HG02870 (cell line): ENCODE measurements at regions not wholly inside any gene's neighbourhood (a gene's known extent, or its start where the extent isn't known, plus 50 kb on each side); places are given as distances from the start of the nearest gene placed in this dataset.

ENCODE experiments used
- ATAC-seq: cut with Tn5 transposase; IDR thresholded peaks from one replicate; pipeline ENCODE4 v1.9.1; 2021; ENCODE audit warnings: mild to moderate bottlenecking, moderate library complexity; ENCODE audit not compliant: unreplicated experiment

DNA sequence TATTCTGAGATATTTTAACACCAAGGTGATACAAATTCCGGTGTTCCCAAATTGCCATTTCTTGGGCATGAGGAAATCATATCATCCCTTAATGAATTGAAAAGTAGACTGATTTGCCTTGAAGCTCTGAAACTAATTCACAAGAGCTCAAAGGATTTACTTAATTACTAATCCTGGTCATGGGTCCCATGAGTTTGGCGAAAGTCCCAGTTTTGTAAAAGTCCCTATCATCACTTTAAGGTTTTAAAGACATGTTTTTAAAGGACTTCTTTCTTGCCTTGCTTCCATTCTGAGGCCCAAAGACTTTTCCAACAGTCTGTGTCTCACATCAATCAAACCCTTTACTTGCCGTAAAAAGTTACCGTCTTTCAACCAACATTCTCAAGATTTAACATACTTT, 377.9 kb downstream of the DNAJB9 start:
- no peak for ATAC-seq

DNA sequence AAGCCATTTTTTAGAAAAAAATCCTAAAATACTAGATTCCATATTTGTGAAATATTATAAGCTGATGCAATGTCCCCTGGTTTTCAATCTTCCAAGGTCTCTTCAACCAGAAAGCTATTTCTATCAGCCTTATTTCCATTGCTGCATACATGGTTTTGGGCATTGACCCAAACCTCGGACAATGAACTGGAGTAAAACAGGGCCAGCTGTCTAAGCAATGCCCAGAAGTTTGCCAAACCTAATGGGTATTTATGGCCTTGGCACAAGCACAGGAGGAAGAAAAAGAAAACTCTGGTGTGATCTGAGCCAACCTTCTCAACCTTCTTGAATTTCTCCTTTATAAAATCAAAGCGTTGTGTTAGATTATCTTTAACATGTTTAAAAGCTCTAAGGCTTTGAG, 402.3 kb downstream of the DNAJB9 start:
- ATAC-seq = no peak

DNA sequence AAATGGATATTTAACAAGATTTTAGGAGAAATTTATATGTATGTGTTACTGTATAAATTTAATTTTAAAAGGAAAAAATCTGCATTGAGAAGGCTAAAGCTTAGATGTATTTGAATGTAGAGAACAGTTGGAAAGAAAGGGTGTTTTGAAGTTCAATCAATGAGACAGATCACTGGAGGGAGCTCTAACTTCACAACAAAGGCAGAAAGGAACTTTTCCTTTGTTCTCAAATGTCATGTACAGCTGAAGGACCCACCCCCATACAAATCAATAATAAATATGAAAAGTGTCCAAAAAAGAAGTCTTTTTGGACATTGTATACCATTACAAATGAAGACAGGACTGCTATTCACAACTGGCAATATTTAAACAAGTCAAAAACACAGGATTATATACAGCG, 403.4 kb downstream of the DNAJB9 start:
- no peak for ATAC-seq

DNA sequence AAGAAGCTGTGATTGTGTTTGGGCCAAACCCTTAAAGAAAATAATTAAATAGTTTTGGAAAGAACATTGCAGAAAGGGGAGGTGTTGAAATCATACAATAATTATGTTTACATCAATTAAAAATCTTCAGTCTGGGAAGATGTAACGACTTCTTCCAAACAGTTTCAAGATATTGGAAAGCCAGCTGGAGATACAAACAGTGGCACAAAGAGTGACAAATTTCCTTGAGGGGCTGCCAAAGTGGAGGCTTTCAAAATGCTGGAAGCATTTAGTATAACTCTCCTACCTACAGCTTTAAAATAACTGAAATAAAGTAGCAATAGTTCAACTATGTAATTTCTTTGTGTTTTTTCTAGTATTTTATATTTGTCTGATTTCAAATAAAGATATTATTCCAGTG, 405.0 kb downstream of the DNAJB9 start:
- ATAC-seq = no peak

DNA sequence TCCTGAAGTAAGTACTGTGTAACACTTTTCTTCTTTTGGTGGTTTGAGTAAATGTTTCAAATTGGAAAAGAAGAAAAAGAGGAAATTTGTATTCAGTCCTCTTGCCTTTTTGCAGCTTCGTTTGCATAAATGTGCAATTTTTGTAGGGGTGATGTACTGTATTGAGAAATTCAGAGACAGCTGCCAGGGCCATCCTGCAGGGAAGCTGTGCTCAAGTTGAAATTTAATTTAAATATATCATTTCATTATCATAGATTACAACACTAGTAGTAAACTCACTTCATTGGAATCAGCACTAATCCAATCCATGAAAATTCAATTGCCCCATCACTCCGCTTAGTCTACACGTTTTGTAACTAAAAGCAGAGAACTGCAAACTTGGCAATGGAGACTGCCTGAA, 415.4 kb downstream of the DNAJB9 start:
- no peak for ATAC-seq

DNA sequence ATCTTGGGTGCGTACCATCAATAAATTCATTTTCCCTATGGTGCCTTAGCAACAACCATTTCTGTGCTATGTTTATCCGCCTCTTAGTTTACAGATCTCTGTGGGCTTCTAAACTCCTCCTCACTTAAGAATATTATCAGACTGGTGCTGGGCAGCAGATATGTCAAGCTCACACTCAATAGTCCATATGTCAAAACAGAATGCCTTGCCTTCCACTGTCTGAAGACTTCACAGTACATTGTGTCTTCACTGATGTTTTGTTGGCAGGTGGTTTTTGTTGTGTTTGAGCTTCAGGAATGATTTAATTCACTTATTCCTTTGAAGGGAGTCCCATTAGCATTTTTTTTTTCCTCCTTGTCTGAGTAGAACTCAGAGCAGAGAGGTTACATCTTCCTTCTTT, 419.6 kb downstream of the DNAJB9 start:
- no peak for ATAC-seq

DNA sequence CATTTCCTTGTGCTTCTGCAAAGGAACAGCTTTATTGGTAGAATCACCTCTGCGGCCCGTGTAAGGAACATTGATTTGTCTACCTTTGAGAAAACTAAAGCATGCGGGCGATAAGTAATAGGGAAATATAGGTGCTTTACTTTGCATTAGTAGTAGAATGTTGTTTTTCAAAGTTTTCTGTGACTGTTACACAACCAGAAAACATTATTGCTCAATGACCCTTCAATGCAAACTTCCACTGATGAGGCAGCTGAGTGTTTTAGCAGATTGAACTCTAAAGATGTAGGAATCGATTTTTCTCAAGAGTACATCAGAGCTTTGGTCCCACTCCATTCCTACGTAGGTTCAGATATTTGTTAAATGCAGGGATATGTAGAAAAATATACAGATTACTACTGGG, 427.8 kb downstream of the DNAJB9 start:
- no peak for ATAC-seq

DNA sequence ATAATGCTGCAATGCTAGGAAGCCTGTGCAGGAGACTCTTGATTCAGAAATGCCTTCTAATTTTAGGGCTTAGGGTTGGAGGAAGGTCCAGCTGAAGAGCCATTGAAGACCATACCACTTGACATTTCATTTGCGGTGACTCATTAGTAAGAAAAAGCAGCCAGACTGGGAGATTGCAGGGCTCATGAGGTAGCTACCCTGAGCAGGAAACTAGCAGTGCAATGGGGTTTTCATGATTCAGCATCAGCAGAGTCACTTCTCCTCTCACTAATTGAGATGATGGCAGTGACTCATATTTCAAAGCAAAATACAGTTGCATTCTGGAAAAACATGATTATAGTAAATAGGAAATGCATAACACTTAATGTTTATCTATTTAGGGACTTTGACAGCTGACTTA, 434.1 kb downstream of the DNAJB9 start:
- no peak for ATAC-seq

DNA sequence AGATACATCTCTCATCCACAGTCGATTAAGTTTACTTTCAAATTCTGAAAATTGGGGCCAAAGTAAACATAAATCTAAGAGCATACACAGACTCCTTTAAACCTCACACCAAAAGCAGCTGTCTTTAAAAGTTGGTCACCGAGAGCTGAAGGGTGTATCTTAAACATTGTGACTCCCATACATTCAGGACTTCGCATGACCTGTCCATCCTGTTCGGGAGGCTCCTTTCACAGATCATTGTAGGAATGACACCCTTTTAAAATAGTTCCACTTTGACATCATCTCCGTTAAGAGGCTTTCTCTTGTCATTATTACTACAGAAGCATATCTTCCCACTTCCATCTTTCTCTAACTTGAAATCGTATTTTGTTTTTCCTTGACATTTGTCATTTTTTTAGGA, 440.0 kb downstream of the DNAJB9 start:
- no peak for ATAC-seq

DNA sequence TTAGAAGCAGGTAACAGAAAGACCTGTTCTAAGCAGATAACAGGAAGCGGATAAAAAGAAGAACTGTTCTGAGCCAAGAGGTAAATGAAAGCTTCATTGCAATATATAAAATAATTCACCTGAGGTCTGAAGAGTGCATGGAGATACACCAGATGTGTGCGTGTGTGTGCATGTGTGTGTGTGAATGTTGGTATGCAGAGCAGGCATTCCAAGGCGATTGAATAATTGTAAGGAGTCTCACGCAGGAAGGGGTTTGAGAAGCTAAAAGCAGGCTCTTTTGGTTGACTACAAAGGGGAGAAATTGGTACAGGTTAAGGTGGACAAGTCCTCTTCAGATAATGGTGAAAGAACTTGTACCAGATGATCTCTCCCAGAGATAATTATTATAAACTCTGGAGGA, 450.6 kb downstream of the DNAJB9 start:
- ATAC-seq = no peak

DNA sequence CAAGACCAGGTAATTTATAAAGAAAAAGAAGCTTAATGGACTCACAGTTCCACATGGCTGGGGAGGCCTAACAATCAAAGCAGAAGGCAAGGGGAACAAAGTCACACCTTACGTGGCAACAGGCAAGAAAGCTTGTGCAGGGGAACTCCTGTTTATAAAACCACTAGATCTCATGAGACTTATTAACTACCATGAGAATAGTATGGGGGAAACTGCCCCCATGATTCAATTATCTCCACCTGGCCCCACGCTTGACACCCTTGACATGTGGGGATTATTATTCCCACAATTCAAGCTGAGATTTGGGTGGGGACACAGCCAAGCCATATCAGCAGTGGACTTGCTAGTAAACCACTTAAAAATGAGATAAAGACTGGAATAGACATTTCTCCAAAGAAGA, 451.7 kb downstream of the DNAJB9 start:
- no peak for ATAC-seq

DNA sequence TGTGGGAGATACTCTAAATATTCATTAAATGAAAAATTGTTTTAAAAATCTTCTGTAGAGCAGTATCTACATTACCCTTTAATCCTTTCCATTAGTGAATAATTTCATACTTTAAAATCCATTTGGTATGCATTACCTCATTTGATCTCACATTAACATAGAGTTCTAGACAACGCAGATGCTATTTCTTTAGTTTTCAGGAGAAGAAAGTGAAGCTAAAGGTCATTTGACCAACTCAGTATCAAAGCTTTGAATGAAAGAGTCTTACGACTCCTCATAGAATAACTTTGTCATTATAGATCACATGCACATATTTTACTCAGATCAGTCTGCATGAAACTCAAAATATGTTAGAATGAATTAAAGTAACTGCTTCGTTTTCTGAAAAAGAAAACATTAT, 460.2 kb downstream of the DNAJB9 start:
- ATAC-seq = no peak

DNA sequence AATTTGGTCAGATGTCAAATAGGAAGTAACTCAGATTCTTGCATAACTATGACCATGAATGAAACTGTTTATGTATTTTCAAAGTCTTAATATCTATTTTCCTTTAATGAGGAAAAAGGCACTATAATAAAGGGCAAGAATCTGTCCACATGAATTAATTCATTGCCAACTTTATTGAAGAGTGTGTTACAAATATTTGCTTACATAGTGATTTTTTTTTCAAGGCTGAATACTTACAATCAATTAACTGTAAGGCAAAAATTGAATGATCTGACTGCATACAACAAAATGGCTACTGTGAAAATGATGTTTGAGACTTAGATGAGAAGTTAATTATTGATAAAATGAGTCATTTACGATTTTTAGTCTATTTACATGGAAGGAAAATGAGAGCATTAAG, 475.0 kb downstream of the DNAJB9 start:
- no peak for ATAC-seq

DNA sequence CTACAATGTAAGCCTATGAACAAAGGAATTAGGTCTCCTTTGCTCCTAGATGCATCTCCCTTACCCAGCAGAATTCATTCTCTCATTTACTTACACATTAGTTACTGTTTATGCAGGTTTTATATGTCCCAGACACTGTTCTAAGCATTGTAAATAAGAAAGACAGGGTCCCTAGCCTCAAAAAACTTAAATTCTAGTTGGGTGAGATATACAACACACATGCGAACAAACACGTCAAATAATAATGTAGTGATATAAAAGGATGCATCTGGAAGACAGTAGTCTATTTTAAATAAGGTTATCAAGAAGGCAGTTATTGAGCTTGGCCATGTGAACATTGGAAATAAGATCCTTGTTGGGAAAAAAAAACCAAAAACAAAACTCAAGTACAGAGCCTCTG, 479.7 kb downstream of the DNAJB9 start:
- no peak for ATAC-seq

DNA sequence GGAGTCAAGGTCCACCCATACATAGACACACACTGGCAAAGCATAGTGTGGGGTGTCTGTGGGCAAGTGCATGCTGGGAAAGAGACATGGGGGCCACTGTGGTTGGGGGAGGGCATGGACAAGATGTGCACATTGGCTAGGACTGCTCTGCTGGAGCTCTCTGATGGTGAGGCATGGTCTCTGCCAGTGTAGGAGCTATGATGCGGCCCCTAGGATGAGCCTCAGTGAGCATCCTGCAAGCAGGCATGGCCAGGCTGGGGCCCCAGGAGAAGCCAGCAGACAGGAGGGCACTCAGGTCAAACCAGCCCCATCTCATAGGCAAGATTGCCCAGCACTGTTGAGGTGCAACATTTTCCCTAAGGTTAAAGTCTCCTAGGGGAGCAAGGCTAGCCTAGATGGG, 489.4 kb downstream of the DNAJB9 start:
- ATAC-seq = no peak

DNA sequence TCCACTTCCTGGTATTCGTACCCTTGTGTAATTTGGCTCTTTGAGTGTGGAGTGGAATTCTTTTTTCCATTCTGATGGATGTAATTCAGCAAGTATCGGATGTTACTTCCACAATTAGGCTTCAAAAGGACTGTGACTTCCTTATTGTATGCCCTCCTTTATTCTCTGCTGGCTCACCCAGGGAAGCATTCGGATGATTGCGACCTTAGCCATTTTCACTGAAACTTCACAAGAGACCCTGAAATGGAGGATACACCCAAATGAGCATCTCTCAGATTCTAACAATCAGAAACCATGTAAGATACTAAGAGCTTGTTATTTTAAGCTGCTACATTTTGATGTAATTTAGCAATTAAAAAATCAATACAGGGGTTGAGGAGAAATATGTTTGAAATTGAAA, 493.1 kb downstream of the DNAJB9 start:
- no peak for ATAC-seq

DNA sequence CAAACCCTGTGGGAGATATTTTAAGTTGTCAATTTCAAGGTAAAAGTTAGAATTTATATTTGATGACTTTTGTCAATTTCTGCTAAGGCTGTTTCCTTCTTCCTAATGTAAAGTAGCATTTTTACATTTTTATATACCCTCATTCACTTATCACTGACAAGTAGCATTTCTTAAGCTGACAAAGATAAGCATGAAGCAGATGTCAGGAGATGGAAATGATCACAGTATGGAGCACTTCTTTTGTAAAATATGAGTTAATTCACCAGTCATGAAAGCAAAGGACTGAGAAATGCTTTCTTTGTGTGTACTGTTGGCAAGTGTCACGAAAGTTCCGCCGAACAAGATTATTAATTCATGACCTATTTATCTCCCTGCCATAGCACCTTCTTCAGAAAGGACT, 503.9 kb downstream of the DNAJB9 start:
- ATAC-seq = no peak

DNA sequence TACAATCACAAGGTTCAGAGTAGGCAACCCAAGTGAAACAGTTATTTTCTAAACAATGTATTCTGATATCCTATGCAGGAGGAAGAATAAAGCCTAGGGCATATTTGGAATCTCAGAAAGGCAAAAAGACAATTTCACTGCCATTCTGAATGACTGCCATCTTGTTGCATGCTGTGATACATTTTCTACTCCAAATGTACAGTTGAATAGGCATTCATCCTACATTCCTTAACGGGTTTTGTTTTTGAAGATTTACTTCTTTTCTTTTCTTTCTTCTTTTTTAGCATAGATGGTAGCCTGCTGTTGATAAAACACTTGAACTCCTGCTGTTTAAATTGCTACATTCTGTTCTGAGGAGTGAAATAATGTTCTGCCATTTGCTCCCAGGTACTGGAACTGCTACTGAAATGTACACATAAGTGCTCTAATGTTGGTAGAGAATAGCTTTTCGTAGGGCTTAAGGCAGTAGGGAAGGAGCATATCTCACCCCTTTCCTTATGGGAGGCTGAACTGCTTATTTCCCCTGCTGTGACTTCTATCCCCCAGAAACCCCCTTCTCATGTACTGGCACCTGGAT, 506.8 kb downstream of the DNAJB9 start:
- no peak for ATAC-seq

DNA sequence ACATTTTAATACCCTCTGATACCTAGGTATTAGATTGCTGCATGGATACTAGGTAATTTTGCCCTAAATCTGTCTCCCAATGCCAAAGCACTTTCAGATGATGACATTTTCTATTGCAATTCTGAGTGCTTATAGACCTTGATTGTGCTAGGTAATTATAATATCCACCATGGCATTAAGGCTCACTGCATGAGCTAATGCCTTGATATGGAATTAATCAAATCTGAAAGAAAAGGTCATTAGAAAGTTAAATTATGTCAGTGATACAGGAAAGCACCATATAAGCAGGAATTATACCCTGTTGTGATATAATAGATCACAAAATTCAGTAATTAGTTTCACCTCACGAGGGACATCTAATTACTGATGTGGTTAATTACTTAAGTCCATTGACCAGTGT, 521.4 kb downstream of the DNAJB9 start:
- no peak for ATAC-seq

DNA sequence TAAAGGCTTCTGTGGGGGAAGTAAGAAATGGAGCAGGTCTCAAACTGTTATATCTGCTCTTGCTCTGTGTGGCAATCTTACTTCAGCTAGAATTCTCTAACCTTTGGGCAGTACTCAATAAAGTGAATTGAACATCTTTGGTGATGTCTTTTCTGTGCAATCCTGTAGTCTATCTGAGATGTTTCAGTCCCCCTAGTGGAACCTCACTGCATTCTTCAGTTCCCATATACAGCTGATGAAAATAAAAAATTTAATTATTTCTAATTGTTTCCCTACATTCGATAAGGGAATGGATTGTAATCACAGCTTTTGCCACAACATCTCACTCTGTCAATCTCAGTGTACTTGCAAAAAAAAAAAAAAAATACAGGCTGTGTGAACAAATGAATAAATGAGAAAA, 522.6 kb downstream of the DNAJB9 start:
- ATAC-seq = no peak

DNA sequence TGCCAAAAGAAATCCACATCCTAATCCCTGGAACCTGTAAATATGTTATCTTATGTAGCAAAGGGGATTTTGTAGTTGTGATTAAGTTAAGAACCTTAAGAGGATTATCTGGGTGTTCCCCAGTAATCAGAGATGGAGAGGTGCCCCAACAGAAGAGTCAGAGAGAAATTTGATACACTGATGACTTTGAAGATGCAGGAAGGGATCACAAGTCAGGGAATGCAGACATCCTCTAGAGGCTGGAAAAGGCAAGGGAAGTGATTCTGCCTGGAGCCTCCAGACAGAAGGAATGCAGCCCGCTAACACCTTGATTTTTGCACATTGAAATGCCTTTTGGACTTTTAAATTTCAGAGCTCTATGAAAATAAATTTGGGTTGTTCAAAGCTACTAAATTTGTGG, 531.7 kb downstream of the DNAJB9 start:
- no peak for ATAC-seq

DNA sequence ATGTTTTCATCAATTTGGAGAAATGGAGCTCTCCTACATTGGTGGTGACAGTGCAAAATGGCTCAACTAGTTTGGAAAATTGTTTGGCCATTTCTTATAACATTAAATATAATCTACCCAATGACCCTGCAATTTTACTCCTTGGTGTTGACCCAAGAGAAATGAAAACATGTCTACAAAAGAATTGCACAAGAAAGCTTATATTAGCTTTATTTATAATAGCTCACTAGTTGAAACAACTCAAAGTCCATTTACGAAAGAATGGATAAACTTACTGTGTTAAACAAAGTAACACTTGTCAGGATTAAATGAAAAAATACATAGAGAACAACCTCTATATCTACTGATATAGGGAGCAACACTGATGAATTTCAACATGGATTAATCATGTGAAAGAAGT, 539.9 kb downstream of the DNAJB9 start:
- no peak for ATAC-seq

DNA sequence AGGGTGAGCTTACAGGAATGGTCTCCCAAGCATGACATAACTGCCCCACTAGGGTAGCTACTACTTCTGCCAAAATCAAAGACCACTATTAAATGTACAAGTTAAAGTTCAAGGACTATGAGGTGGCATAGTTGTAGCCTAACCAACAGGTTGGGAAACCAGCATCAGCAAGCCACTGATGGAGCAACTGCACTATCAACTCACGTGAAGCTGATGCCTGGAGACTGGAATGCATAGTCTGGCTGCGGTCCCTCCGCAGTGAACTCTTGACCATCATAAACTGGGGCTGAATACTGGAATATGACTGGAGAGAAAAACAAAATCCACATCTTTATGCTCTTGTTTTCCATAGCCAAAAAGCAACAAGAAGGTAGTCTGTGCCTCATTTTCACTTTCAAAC, 541.4 kb downstream of the DNAJB9 start:
- ATAC-seq = no peak
